HG03060 (cell line): ENCODE measurements at regions not wholly inside any gene's neighbourhood (a gene's known extent, or its start where the extent isn't known, plus 50 kb on each side); places are given as distances from the start of the nearest gene placed in this dataset.
"Not testable (repeated sequence)": the region's sequence is repeated elsewhere in the genome, so short reads cannot be mapped to it uniquely, and the experiment has no call there.

Experiments
- ATAC-seq: cut with Tn5 transposase; IDR thresholded peaks from one replicate; pipeline ENCODE4 v1.9.1; 2021; ENCODE audit warnings: low read depth, moderate number of reproducible peaks; ENCODE audit not compliant: unreplicated experiment

GRCh38 chr4:81375745-81376144, 96.0 kb downstream of the RASGEF1B start:
- ATAC-seq: no peak

DNA sequence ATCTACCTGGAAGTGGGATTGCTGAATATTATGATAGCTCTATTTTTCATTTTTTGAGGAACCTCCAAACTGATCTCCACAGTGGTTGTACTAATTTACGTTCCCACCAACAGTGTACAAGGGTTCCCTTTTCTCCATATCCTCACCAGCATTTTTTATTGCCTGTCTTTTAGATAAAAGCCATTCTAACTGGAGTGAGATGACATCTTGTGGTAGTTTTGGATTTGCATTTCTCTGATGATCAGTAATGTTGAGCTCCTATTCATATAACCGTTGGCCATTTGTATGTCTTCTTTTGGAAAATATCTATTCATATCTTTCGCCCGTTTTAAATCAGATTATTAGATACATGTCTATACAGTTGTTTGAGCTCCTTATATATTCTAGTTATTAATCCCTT, 101.8 kb downstream of the RASGEF1B start:
- ATAC-seq: no peak

- no peak for ATAC-seq
Observed at GRCh38 chr4:81366779-81367178, 104.9 kb downstream of the RASGEF1B start.

GRCh38 chr4:81360737-81361136, 111.0 kb downstream of the RASGEF1B start:
- ATAC-seq: no peak

- no peak for ATAC-seq
Observed at GRCh38 chr4:81359207-81359606, 112.5 kb downstream of the RASGEF1B start.

- no peak for ATAC-seq
Observed at GRCh38 chr4:81358154-81358553, 113.6 kb downstream of the RASGEF1B start.

DNA sequence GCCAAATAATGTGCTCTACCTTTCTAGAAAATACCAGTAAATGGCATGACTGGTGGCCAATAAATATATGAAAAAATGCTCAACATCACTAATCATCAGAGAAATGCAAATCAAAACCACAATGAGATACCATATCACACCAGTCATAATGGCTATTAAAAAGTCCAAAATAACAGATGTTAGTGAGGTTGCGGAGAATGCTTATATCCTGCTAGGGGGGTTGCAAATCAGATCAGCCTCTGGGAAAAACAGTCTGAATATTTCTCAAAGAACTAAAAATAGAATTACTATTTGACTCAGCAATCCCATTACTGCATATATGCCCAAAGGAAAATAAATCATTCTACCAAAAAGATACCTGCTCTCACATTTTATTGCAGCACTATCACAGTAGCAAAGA, 115.1 kb downstream of the RASGEF1B start:
- ATAC-seq: no peak

- ATAC-seq: no peak
Observed at GRCh38 chr4:81355136-81355535, 116.6 kb downstream of the RASGEF1B start.

DNA sequence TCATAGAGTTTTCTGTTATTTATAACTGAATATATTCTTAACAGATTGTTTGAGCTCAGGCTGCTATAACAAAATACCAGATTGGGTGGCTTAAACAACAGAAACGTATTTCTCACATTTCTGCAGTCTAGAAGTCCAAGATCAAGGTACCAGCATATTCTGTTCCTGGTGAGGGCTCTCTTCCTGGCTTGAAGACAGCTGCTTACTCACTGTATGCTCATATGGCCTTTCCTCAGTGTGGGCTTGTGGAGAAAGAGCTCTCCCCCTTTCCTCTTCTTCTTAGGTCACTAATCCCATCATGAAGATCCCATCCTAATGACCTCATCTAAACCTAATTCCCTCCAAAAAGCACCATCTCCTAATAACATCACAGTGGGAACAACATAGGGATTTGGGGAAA, 117.8 kb downstream of the RASGEF1B start:
- no peak for ATAC-seq

- ATAC-seq: no peak
Observed at GRCh38 chr4:81352446-81352835, 119.3 kb downstream of the RASGEF1B start.

- peak; percentile 80 for ATAC-seq
Observed at GRCh38 chr4:81351654-81352445, 119.9 kb downstream of the RASGEF1B start.

DNA sequence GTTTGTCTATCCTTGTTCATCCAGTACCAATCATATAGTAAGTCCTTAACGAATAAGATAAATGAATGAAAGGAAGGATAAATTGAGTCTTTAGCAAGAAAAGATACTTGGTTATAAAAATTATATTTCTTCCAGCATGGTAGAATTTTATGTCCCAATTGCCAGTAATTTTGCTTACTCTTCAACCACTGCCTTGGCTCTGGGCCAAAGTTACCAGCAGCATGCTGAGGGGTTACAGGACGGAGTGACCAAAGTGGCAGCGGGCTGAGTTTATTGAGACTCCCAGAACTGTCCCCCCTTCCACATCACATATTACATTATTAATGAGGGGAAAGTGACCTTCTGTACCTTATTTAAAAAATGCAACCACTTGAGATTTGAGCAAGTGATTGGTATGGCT, 121.7 kb downstream of the RASGEF1B start:
- no peak for ATAC-seq

GRCh38 chr4:81348778-81349094, 123.0 kb downstream of the RASGEF1B start:
- no peak for ATAC-seq

DNA sequence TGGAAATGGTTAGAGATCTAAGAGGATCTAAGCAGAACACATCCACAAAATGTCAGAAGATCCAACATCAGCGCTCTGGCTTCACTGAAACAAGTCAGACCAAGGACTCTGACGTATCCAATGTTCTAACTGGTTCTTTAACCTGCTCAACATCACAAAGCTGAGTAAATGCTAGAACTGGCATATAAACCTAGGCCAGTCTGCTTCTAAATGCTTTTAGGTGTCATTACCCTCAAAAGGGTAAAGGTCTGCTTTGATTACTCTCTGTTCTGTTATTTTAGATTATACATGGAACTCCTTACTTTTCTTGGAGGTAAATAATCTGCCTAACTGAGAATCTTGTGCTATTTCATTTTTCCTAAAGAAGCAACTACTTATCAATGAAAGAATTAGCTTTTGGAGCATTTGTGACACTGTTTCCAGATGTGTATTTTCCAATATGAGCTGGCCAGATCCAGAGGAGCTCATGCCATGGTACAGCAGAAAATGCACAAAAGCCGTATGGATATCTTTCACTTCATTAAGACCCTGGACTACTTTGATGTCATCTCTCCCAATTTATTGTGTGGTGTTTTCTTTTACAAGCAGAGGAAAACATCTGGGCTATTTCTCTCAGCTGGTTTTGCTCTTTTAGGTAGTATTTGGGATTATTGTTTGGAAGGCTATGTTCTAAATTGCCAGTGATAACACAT, 123.5 kb downstream of the RASGEF1B start:
- no peak for ATAC-seq

GRCh38 chr4:81346719-81347118, 125.0 kb downstream of the RASGEF1B start:
- ATAC-seq: no peak

DNA sequence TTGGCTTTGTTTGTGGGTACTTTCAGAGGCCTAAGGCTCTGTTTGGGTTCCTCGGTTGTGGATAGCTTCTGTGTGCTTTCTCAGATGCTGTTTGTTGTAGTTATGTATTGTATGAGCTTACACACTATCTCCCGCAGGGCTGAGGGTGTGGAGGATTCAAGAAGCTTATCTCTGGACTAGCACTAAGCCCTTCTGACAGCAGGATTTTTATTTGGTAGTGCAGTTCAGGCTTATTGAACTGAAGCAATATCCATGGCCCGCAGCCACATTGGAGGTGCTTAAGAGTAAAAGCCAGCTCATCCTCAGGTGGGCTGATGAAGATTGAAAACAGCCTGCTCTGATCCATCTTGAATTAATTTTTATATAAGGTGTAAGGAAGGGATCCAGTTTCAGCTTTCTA, 128.2 kb downstream of the RASGEF1B start:
- no peak for ATAC-seq

- ATAC-seq: no peak
Observed at GRCh38 chr4:81343046-81343445, 128.0 kb upstream of the PRKG2 start.

DNA sequence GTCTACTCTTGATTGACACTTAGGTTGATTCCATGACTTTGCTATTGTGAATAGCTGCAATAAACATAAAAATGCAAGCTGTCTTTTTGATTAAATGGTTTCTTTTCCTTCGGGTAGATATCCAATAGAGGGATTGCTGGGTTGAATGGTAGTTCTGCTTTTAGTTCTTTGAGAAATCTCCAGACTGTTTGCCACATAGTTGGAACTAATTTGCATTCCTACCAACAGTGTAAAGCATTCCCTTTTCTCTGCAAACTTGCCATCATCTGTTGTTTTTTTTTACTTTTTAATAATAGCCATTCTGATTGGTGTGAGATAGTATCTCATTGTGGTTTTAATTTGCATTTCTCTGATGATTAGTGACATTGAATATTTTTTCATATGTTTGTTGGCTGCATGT, 122.2 kb upstream of the PRKG2 start:
- no peak for ATAC-seq

DNA sequence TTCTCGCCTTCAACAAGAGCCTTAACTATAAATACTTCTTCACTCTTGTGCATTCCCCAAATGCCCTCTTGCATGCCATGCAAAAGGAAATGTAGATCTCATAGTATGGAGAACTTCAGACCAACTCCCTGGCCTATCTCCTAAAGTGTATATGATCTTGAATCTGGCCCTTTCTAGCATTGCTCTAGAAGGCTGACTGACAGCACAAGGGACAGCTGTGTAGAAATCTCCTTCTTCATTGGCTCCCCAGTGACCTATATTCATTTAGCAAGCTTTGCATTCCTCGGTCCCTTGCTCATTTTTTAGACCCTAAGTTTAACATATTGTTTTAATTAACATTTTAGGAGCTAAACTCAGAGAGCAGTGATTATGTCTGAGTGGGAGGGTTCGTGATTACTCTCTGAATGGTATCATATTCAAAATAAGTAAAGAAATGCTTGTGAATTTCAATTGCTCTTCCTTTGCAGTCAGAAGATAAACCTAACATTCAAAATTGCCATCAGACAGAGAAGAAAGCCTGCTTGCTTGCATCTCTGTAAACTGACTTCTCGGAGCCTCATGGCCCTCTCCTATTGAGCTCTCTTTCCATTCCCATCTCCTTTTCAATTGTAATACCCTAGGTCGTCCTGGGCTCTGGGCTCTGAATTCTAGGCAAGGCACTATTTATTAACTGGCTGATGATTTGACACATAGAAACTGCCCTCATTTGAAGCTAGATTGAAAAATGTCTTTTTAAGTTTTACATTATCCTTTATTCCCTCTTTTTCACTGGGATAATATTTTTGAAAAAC, 120.3 kb upstream of the PRKG2 start:
- ATAC-seq: no peak

DNA sequence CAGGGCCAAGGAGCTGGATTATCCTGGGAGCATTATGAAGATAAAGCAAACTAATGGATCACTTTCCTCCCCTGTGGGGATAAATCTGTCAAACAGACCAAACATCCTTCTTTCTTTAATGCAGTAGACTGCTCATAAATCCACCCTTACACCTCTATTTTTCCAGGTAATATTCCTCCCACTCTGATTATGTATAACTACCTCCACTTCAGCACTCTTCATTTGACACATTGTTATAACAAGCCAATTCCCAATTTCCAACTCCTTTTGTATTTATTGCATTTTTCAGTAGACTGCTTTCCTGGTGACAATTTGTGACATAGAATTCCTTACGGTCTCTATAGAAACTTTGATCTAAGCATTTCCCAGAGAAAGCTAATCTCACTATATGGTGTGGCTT, 115.0 kb upstream of the PRKG2 start:
- ATAC-seq: no peak

- ATAC-seq: no peak
Observed at GRCh38 chr4:81326581-81326980, 111.6 kb upstream of the PRKG2 start.

DNA sequence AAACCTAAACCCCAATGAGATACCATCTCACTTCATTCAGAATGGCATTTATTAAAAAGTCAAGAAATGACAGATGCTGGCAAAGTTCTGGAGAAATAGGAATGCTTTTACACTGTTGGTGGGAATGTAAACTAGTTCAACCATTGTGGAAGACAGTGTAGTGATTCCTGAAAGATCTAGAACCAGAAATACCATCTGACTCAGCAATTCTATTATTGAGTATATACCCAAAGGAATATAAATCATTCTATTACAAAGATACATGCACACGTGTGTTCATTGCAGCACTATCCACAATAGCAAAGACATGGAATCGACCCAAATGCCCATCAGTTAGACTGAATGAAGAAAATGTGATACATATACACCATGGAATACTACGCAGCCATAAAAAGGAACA, 109.6 kb upstream of the PRKG2 start:
- ATAC-seq: not testable (repeated sequence)
